ENCODE measurements at regions not wholly inside any gene's neighbourhood (a gene's known extent, or its start where the extent isn't known, plus 50 kb on each side); places are given as distances from the start of the nearest gene placed in this dataset.
A peak's percentile ranks its signal among the peaks of the same experiment; 100 is the strongest.

DNA sequence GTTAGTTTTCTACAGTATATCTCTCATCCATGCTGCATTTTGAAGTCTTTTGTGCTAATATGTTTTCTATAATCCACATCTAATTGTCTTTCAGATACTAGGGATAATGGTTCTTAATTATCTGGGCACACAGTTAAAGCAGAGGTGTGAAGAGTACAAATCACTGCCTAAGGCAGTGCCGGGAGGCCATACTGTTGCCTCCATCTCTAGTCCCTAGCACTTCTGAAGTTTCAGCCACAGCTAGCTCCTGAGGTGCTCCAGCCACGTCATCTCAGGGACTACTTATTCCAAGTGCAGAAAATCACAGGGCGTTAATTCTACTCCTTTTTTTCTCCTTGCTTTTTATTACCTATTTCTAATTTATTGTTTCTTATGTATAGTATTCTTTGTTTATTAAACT, 760.0 kb upstream of the FAM174A start:
- ATAC-seq: no peak
- H3K27ac ChIP-seq: no peak overlapping the region
- intact Hi-C loops (cut with DNase I): no loop called here

DNA sequence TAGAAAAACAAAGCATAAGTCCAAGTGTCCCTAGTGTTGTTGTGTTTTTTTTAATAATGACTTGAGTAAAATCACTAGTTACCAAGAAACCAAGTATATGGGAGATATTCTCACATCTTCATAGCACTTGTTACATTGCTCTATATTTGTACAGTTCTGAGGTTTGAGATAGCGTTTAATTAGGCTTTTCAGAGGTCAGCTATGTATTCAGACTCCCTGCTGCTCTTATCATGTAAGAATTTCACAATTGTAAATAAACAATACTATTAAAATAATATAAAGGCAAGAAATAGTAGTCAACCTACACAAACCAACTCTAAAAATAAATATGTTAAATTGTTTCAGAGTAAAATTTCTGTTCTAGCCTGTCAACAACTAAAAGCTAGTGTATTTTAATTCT, 761.9 kb upstream of the FAM174A start:
- DNase-seq: no peak

More for the DNA sequence above, 760.0 kb upstream of the FAM174A start:
- no peaks in the 10 kb centered on the region for H3K4me1 ChIP-seq
- no peaks in the 10 kb centered on the region for H3K27me3 ChIP-seq (ENCODE audit: low read depth)
- H3K36me3 ChIP-seq: no peaks in the 10 kb centered on the region
- no peak overlapping the region for H3K4me3 ChIP-seq
- H3K9me3 ChIP-seq: no peaks in the 10 kb centered on the region
- DNase-seq: no peak
- TF ChIP-seq, protein P1, sequence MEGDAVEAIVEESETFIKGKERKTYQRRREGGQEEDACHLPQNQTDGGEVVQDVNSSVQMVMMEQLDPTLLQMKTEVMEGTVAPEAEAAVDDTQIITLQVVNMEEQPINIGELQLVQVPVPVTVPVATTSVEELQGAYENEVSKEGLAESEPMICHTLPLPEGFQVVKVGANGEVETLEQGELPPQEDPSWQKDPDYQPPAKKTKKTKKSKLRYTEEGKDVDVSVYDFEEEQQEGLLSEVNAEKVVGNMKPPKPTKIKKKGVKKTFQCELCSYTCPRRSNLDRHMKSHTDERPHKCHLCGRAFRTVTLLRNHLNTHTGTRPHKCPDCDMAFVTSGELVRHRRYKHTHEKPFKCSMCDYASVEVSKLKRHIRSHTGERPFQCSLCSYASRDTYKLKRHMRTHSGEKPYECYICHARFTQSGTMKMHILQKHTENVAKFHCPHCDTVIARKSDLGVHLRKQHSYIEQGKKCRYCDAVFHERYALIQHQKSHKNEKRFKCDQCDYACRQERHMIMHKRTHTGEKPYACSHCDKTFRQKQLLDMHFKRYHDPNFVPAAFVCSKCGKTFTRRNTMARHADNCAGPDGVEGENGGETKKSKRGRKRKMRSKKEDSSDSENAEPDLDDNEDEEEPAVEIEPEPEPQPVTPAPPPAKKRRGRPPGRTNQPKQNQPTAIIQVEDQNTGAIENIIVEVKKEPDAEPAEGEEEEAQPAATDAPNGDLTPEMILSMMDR (IDR thresholded peaks at IDR 0.05): no peak

DNA sequence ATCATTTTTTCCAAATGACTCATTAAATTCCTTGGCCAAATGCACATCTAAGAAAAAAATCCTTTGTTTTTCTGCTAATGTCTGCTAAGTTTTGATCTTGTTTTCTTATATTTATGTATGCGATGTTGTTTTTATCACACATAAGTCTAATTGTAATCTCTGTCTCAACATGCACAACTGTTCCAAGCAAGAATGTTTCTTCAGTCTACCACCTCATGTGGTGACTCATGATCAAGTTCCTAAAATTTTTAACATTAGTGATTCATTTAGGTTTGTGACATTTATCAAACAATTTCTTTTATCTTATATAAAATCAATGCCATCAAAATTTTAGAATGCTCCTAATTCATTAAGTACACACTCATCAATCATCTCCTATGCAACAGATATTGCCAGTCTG, 763.9 kb upstream of the FAM174A start:
- no peak overlapping the region for H3K27ac ChIP-seq
- no peaks in the 10 kb centered on the region for H3K27me3 ChIP-seq (ENCODE audit: low read depth)
- intact Hi-C loops (cut with DNase I): no loop called here
- no peaks in the 10 kb centered on the region for H3K9me3 ChIP-seq
- TF ChIP-seq, protein P1 (IDR thresholded peaks at IDR 0.05): no peak
- ATAC-seq: no peak
- H3K4me3 ChIP-seq: no peak overlapping the region
- no peaks in the 10 kb centered on the region for H3K36me3 ChIP-seq
- H3K4me1 ChIP-seq: no peaks in the 10 kb centered on the region
- no peak for DNase-seq

More for the DNA sequence above, 761.9 kb upstream of the FAM174A start:
- no peaks in the 10 kb centered on the region for H3K27me3 ChIP-seq (ENCODE audit: low read depth)
- no peak overlapping the region for H3K4me3 ChIP-seq
- H3K9me3 ChIP-seq: no peaks in the 10 kb centered on the region
- H3K4me1 ChIP-seq: no peaks in the 10 kb centered on the region
- H3K36me3 ChIP-seq: no peaks in the 10 kb centered on the region
- H3K27ac ChIP-seq: no peak overlapping the region
- TF ChIP-seq, protein P1 (IDR thresholded peaks at IDR 0.05): no peak
- intact Hi-C loops (cut with DNase I): no loop called here
- ATAC-seq: no peak

DNA sequence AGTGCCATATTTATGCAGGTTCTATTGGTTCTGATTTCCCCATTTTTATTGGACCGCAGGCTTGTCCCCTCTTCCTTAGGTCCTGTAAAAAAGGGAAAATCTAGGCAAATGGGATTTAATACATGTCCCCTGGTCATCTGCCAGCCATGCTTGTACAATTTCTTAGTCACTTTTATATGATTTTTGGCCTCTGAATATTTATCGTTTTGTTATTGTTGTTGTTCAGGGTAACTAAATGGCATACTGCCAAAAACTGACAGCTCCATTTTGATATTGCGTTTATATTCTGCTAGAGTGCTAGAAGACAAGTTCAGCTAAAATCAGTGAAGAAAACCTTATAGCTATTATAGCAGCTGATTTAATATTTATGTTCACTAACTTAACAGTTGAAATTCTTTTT, 770.2 kb upstream of the FAM174A start:
- Histone ChIP-seq H3K4me3 (no peak overlapping the region), H3K27me3 (ENCODE audit: low read depth) (no peaks in the 10 kb centered on the region), H3K27ac (no peak overlapping the region), H3K4me1 (no peaks in the 10 kb centered on the region), H3K36me3 (no peaks in the 10 kb centered on the region), H3K9me3 (no peaks in the 10 kb centered on the region)
- DNase-seq: no peak
- intact Hi-C loops (cut with DNase I): no loop called here
- no peak for ATAC-seq
- TF ChIP-seq, protein P1 (IDR thresholded peaks at IDR 0.05): no peak

DNA sequence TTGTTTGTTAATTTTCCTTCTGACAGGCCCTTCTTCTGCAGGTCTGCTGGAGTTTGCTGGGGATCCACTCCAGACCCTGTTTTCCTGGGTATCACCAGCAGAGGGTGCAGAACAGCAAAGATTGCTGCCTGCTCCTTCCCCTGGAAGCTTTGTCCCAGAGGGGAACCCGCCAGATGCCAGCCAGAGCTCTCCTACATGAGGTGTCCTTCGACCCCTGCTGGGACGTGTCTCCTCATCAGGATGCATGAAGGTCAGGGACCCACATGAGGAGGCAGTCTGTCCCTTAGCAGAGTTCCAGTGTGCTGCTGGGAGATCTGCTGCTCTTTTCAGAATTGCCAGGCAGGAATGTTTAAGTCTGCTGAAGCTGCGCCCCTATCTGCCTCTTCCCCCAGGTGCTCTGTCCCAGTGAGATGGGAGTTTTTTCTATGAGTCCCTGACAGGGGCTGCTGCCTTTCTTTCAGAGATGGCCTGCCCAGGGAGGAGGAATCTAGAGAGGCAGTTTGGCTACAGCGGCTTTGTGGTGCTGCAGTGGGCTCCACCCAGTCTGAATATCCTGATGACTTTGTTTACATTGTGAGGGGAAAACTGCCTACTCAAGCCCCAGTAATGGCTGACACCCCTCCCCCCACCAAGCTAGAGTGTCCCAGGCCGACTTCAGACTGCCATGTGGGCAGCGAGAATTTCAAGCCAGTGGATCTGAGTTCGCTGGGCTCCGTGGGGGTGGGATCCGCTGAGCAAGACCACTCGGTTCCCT, 772.0 kb upstream of the FAM174A start:
- Histone ChIP-seq H3K27ac (no peak overlapping the region), H3K4me1 (no peaks in the 10 kb centered on the region), H3K4me3 (no peak overlapping the region), H3K36me3 (no peaks in the 10 kb centered on the region), H3K27me3 (ENCODE audit: low read depth) (no peaks in the 10 kb centered on the region), H3K9me3 (no peaks in the 10 kb centered on the region)
- ATAC-seq: no peak
- TF ChIP-seq, protein P1 (IDR thresholded peaks at IDR 0.05): no peak
- intact Hi-C loops (cut with DNase I): no loop called here
- peak; percentile 31 for DNase-seq
